ENCODE measurements at regions not wholly inside any gene's neighbourhood (a gene's known extent, or its start where the extent isn't known, plus 50 kb on each side); places are given as distances from the start of the nearest gene placed in this dataset.
"Not testable (repeated sequence)": the region's sequence is repeated elsewhere in the genome, so short reads cannot be mapped to it uniquely, and the experiment has no call there.

DNA sequence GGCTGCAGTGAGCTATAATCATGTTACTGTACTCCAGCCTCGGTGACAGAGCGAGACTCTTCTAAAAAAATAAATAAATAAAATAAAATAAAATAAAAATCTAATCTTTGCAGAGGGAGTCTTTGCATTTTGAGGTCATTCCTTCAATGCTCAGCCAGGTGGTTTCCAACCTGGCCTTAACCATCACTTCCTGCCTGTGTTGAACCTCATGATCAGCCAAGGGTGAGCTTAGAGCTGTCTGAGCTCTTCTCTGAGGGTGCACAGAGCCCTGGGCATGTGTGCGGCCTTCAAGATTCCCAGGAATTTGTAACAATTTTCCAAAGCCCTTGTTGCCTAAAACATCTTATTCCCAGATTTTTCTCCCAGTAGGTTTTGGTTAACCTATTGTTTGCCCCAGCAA, 94.3 kb downstream of the KCNJ12 start:
- not testable (repeated sequence) for DNase-seq

DNA sequence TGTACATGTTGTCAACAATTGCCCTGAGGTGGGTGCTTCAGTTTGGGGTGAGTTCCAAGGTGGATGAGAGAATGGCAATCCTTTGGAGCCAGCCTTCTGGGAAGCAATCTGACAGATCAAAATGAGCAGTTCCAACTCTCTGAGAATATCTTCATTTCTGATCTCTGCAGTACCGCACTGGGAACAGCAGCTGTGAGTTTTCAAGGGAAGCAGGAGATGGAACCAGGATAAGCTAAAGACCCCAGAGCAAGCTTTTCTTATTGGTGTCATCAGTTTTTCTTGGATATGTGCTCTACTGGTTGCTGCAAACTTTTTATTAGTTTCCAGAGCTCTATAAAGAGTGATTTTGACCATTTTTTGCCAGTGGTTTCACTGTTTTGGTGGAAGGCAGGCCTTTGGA, 94.7 kb downstream of the KCNJ12 start:
- DNase-seq: no peak

DNA sequence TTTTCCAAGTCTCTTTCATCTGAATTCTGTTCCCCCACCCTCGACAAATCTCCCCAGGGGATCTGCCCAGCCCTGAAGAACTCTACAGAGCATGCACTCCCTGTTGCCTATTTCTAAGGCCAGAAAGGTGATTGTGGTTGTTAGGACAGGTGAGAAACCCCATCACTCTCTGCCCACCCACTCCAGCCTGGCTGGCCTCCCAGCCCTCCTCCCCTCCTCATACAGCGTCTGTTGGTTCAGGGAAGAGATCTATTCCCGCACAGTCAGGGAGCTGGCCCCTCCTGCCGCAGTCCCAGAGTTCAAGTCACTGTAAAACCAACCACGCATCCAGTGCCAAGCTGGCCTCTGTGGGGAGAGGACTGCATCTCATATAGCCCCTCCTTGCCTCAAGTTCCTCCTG, 98.7 kb downstream of the KCNJ12 start:
- no peak for DNase-seq

DNA sequence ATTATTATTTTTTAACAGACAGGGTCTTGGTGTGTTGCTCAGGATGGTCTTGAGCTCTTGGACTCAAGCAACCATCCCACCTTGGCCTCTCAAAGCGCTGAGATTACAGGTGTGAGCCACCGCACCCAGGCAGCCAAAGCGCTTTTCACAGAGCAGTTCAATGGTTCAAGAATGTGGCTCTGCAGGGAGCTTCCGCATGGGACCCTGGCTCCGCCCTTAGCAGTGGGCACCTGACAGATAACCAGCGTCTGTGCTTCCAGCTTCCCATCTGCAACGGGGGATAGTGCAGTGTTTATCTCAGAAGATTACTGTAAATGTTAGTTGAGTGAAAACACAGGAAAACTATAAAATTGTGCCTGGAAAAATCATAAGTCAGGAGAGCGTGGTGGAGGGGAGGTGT, 99.4 kb downstream of the KCNJ12 start:
- no peak for DNase-seq

GRCh38 chr17:21476867-21477266, 100.7 kb downstream of the KCNJ12 start:
- no peak for DNase-seq

DNA sequence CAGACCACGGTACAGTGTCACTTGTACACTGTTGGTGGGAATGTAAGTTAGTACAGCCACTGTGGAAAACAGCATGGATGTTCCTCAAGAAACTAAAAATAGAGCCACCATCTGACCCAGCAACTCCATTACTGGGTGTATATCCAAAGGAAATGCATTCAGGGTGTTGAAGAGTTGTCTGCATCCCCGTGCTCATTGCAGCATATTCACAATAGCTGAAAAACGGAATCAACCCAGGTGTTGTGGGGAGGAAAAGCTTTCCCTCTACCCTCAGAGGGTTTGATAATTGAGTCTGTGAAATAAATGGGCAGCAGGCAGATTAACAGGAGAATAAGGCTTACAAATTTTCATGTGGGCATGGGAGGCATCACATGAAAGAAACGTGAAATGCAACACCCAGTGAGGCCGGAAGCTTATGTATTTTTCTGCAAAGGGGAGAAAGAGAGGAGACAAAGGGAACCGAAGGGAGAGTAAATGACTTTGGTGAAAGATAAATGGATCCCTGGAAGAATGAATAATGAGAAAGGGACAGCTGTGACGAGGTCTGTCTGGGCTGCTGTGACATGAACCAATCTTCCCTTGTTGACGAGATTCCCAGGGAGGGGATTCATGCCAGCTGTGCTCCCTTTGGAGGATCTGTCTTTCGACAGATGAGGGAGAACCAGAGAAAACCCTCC, 106.2 kb downstream of the KCNJ12 start:
- DNase-seq: no peak

- DNase-seq: not testable (repeated sequence)
These were observed 111.9 kb downstream of the KCNJ12 start for GRCh38 chr17:21488043-21488442.

DNA sequence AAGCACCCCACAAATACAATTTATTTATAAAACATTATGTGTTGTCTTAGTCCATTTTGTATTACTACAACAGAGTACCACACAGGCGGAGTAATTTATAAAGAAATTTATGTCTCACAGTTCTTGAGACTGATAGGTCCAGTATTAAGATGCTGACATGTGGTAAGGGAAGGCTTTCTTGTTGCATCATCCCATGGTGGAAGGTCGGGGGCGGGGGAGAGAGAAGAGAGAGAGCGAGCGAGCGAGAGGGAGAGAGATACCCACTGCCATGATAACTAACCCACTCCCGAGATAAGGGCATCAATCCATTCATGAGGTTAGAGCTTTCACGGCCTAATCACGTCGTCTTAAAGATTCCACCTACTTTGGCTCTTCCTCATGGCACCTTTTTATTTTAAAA, 117.8 kb downstream of the KCNJ12 start:
- no peak for DNase-seq

- peak; percentile 23 to 42 for DNase-seq
These were observed 119.1 kb downstream of the KCNJ12 start for GRCh38 chr17:21495281-21495680.

- no peak for DNase-seq
These were observed 123.9 kb downstream of the KCNJ12 start for GRCh38 chr17:21500064-21500463.

DNA sequence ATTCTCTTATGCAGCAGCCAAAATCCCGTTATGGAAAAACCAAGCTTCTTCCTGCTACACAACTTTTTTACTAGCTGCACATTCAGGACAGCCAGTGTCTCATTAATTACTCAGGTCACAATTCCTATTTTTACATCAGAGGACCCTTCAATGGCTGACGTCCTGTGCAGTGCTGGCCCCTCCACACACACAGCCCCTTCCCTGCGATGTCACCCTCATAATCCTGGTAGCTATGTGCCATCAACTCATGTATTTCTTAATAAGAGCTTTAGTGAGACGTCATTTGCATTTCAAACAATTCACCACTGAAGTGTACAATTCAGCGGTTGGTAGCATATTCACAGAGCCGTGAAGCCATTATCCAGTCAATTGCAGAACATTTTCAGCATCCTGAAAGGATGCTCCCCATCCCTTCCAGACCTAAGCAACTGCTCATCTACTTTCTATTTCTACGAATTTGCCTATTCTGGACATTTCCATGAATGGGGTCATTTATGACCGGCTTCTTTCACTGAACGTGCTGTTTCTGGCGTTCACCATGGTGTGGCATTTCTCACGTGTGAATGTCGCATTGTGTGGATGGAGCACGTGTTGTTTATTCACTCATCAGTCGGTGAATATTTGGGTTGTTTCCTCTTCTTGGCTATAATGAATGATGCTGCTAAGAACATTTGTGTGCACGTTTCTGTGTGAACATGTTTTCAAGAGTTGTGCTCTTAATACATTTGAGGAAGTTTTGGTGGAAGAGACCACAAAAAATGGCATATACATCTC, 126.0 kb downstream of the KCNJ12 start:
- not testable (repeated sequence) for DNase-seq

- DNase-seq: no peak
These were observed 130.0 kb downstream of the KCNJ12 start for GRCh38 chr17:21505819-21506815.

- not testable (repeated sequence) for DNase-seq
These were observed 131.6 kb downstream of the KCNJ12 start for GRCh38 chr17:21507806-21508205.

GRCh38 chr17:21508211-21508610, 132.1 kb downstream of the KCNJ12 start:
- no peak for DNase-seq

- not testable (repeated sequence) for DNase-seq
These were observed 133.2 kb downstream of the KCNJ12 start for GRCh38 chr17:21509356-21509755.

GRCh38 chr17:21510686-21511362, 134.7 kb downstream of the KCNJ12 start:
- DNase-seq: no peak

DNA sequence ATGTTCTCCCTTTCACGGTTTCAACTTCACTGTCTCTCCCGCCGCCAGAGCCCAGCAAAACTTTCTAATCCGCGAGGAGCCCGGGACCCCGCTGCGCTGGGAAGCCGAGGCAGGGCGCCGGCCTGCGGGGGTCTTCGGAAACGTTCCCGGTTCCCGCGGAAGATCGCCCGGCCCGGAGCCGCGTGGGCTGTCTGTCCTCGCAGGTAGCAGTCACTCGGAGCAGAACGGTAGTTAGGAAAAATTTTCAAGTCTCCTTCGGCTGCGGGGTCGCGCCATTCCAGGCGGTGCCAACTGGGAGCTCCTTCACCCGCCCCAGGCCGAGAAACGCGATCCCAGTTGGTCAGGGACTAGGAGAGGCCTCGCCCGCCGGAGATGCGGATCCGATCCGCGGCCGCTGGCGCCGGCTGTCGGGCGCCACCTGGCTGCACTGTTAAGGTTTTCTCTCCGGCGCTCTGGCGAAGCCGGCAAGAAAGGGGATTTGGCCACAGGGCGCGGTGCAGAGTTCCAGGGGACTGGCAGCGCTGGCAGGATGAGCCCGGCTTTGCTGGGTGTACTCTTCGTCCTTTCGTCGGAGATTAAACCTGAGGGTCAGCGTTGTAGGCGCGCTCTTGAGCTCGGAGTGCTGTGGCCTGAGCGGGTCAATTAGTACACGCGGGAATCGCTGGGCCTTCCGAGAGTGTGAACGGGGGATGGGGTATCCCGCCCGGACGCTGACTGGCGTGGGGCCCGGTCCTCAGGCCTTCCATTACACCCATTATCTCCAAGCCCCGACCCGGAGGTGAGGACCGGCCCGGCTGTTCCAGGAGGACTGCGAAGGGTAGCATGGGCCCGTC, 135.4 kb downstream of the KCNJ12 start:
- DNase-seq: peak; percentile 81 to 88

GRCh38 chr17:21512307-21513011, 136.3 kb downstream of the KCNJ12 start:
- no peak for DNase-seq

DNA sequence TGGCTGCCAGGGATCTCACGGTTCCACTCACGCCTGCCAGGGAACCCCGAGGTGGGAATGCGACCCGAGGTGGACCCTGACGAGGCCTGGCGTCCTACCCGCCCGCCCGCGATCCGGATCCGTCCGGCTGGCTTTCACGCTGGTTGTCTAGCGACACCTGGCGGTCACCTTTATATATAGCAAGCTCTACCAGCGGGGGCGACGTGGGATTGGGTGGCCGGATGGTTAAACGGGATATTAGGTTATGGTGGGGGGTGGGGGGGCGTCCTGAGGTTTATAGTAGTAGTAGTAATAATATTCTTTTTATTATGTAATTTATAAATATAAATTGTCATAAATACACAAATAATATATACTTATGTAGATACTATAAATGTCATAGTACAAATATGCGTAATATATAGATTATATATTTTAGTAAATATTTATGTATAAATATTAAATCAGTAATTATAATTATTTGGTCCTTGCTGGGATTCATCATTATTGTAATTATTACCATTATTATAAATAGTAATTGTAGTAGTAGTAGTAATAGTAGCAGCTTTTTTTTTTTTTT, 136.9 kb downstream of the KCNJ12 start:
- peak; percentile 82 to 91 for DNase-seq

DNA sequence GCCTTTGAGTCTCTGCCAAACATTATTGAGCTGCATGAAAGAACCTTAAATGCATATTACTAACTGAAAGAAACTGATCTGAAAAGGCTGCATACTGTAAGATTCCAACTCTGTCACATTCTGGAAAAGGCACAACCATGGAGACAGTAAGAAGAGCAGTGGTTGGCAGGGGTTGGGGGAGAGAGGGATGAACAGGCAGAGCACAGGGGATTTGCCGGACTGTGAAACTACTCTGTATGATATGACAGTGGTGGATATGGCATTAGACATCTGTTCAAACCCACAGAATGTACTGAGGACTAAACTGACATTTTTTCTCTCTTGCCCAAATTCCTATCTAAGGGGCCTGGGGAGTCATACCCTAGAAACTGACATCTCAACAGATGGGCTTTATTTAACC, 138.4 kb downstream of the KCNJ12 start:
- not testable (repeated sequence) for DNase-seq
